MCF 10A (cell line): ENCODE measurements at regions not wholly inside any gene's neighbourhood (a gene's known extent, or its start where the extent isn't known, plus 50 kb on each side); places are given as distances from the start of the nearest gene placed in this dataset.

Experiments
- BruUV-seq: library from RNA; stranded (reverse); fragments of 400-500 nt; replicated peaks from 2 replicates; lab custom pipeline; 2021; lab: Mats Ljungman, UMichigan
- CTCF ChIA-PET: fragments of 300-600 bp; sonication (Branson Sonifier 250); formaldehyde crosslinking; extraction: SDS; loops from one replicate; lab custom pipeline; 2021; ENCODE audit warnings: antibody characterized with exemption, inconsistent platforms; lab: Yijun Ruan, JAX
- POLR2A ChIA-PET: fragments of 300-600, 350-650 bp; sonication (Branson Sonifier 250); formaldehyde crosslinking; extraction: SDS; loops from one replicate; lab custom pipeline; 2020; ENCODE audit warnings: antibody characterized with exemption, inconsistent platforms; lab: Yijun Ruan, JAX
- DNase-seq: peaks from one replicate; pipeline ENCODE4 v3.0.0-alpha.2; 2018; ENCODE audit not compliant: unreplicated experiment
- H3K27ac Mint-ChIP-seq: one replicate; pipeline ENCODE4 v1.8.0; 2022; ENCODE audit warnings: mild to moderate bottlenecking, low read depth, mixed read lengths; ENCODE audit not compliant: unreplicated experiment
- H3K27me3 Mint-ChIP-seq: one replicate; pipeline ENCODE4 v1.8.0; 2022; ENCODE audit warnings: mixed read lengths; ENCODE audit not compliant: insufficient read depth, unreplicated experiment
- H3K36me3 Mint-ChIP-seq: one replicate; pipeline ENCODE4 v1.8.0; 2022; ENCODE audit warnings: mild to moderate bottlenecking, moderate library complexity, mixed read lengths; ENCODE audit not compliant: insufficient read depth, unreplicated experiment
- H3K4me1 Mint-ChIP-seq: one replicate; pipeline ENCODE4 v1.8.0; 2022; ENCODE audit warnings: mixed read lengths; ENCODE audit not compliant: insufficient read depth, unreplicated experiment
- H3K4me3 Mint-ChIP-seq: one replicate; pipeline ENCODE4 v1.8.0; 2022; ENCODE audit warnings: mild to moderate bottlenecking, moderate library complexity, mixed read lengths; ENCODE audit not compliant: unreplicated experiment
- H3K9me3 Mint-ChIP-seq: one replicate; pipeline ENCODE4 v1.8.0; 2022; ENCODE audit warnings: mixed read lengths; ENCODE audit not compliant: unreplicated experiment
- intact Hi-C: fragments of 100-400 bp; cut with micrococcal nuclease; formaldehyde crosslinking; loops from 2 replicates; pipeline ENCODE4 v1.14.1; 2022
- TF ChIP-seq, protein P1 (sequence below): fragments of 200-600 bp; IDR thresholded peaks from one replicate; pipeline ENCODE4 v1.8.0; 2022; ENCODE audit warnings: antibody characterized with exemption, mild to moderate bottlenecking; ENCODE audit not compliant: unreplicated experiment

DNA sequence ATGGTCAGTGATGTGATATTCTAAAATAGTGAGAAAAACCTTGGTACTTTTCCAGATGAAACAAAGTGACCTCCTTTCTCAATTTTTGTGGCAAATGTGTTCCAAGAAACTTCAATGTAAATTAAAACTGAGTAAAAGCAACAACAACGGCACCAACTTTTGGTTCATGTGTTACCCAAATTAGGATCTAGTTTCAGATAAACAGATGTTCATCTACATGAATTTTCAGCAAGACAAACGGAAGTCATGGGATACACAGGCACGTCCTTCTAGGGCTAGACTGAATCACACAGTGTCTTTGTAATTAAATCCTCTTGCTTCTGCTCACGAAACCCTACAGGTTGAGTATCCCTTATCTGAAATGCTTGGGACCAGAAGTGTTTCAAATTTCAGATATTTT, 915.2 kb downstream of the TFAP2A start:
- H3K9me3 Mint-ChIP-seq: no peaks in the 10 kb centered on the region
- no peak overlapping the region for H3K4me3 Mint-ChIP-seq
- BruUV-seq: no TSS peak
- CTCF ChIA-PET: no interaction called here
- H3K36me3 Mint-ChIP-seq: no peaks in the 10 kb centered on the region
- no peak overlapping the region for H3K27ac Mint-ChIP-seq
- TF ChIP-seq, protein P1, sequence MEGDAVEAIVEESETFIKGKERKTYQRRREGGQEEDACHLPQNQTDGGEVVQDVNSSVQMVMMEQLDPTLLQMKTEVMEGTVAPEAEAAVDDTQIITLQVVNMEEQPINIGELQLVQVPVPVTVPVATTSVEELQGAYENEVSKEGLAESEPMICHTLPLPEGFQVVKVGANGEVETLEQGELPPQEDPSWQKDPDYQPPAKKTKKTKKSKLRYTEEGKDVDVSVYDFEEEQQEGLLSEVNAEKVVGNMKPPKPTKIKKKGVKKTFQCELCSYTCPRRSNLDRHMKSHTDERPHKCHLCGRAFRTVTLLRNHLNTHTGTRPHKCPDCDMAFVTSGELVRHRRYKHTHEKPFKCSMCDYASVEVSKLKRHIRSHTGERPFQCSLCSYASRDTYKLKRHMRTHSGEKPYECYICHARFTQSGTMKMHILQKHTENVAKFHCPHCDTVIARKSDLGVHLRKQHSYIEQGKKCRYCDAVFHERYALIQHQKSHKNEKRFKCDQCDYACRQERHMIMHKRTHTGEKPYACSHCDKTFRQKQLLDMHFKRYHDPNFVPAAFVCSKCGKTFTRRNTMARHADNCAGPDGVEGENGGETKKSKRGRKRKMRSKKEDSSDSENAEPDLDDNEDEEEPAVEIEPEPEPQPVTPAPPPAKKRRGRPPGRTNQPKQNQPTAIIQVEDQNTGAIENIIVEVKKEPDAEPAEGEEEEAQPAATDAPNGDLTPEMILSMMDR: no peak
- POLR2A ChIA-PET: no interaction called here
- no peak for DNase-seq
- intact Hi-C loops: no loop called here
- H3K27me3 Mint-ChIP-seq: no peaks in the 10 kb centered on the region
- peaks cover 9% of the 10 kb centered on the region for H3K4me1 Mint-ChIP-seq

GRCh38 chr6:9496837-9497236, 918.0 kb downstream of the TFAP2A start:
- no peak for DNase-seq
- H3K9me3 Mint-ChIP-seq: no peaks in the 10 kb centered on the region
- CTCF ChIA-PET: interaction anchor here (1.3 kb wide), 1 partner anchor 10 kb away, joined by 5 read pairs; no protein-coding TSS in a partner anchor
- H3K36me3 Mint-ChIP-seq: no peaks in the 10 kb centered on the region
- no peak overlapping the region for H3K27ac Mint-ChIP-seq
- intact Hi-C loops: no loop called here
- H3K4me3 Mint-ChIP-seq: no peak overlapping the region
- POLR2A ChIA-PET: no interaction called here
- no peaks in the 10 kb centered on the region for H3K4me1 Mint-ChIP-seq
- BruUV-seq: no TSS peak
- TF ChIP-seq, protein P1: no peak
- H3K27me3 Mint-ChIP-seq: no peaks in the 10 kb centered on the region

DNA sequence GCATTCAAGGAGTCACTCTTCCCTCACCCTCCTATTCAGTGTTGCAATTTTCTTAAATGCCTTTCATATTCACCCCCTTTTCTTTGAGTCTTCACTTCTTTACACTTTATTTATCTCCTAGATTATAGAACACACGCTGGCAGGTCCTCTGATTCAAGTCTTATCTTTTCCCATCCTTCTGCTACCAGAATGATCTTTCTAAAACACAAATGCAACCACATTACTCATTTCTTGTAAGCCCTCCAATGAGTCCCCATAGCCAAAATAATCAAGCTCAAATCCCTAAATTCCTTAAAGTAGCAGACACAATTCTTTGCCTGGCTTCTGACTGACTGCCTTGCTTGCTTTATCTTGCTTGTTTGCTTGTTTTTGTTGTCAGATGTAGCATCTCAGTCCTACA, 920.0 kb downstream of the TFAP2A start:
- POLR2A ChIA-PET: interaction anchor here (1.0 to 1.5 kb wide), 2 partner anchors 11 to 20 kb away, joined by 3 read pairs; no protein-coding TSS in a partner anchor
- Mint-ChIP-seq H3K36me3 (no peaks in the 10 kb centered on the region), H3K4me3 (no peak overlapping the region), H3K27me3 (no peaks in the 10 kb centered on the region), H3K9me3 (no peaks in the 10 kb centered on the region), H3K27ac (no peak overlapping the region), H3K4me1 (no peaks in the 10 kb centered on the region)
- intact Hi-C loops: no loop called here
- no TSS peak for BruUV-seq
- CTCF ChIA-PET: no interaction called here
- no peak for DNase-seq
- TF ChIP-seq, protein P1: no peak

DNA sequence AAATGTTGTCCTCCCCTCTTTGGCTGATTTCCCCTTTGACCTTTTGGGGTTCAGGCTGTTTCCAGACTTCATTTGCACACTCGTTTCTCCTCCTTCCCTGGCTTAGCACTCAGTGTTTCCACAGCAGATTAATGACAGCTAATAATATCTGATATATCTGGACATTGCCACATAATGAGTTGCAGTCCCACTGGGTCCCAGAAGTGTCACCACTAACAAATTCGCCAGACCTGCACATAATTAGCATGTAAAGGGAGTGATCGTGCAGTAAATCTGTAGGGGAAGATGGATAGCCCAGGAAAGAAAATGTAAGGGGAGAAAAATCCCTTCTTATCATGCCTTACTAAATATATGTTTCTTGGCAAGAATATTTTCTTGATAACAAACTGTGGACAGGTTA, 922.1 kb downstream of the TFAP2A start:
- intact Hi-C loops: no loop called here
- ChIA-PET POLR2A (interaction anchor here (0.6 kb wide), 1 partner anchor 243 kb away, joined by 3 read pairs; no protein-coding TSS in a partner anchor), CTCF (interaction anchor here (0.6 kb wide), 1 partner anchor 240 kb away, joined by 3 read pairs; no protein-coding TSS in a partner anchor)
- no TSS peak for BruUV-seq
- H3K9me3 Mint-ChIP-seq: no peaks in the 10 kb centered on the region
- H3K36me3 Mint-ChIP-seq: no peaks in the 10 kb centered on the region
- no peaks in the 10 kb centered on the region for H3K4me1 Mint-ChIP-seq
- TF ChIP-seq, protein P1: no peak
- no peak overlapping the region for H3K4me3 Mint-ChIP-seq
- no peaks in the 10 kb centered on the region for H3K27me3 Mint-ChIP-seq
- no peak for DNase-seq
- H3K27ac Mint-ChIP-seq: no peak overlapping the region
